Fibroblast of mammary gland (primary cell): ENCODE measurements at regions not wholly inside any gene's neighbourhood (a gene's known extent, or its start where the extent isn't known, plus 50 kb on each side); places are given as distances from the start of the nearest gene placed in this dataset.

Experiments used
- DNase-seq: peaks from one replicate; pipeline ENCODE4 v3.0.0-alpha.2; 2010; ENCODE audit warnings: low read depth
- H3K4me3 ChIP-seq: 2 replicates; pipeline ENCODE4 v1.5.1; 2011; ENCODE audit warnings: low read depth, mild to moderate bottlenecking, low read length, moderate library complexity; ENCODE audit not compliant: control insufficient read depth
- CTCF ChIP-seq: conservative IDR thresholded peaks from 2 replicates; pipeline ENCODE4 v1.5.1; 2011; ENCODE audit warnings: low read depth, low read length, inconsistent platforms; ENCODE audit not compliant: control insufficient read depth, insufficient read depth

GRCh38 chr13:73496711-73497110 lies 437.9 kb downstream of the KLF5 start:
- no peak overlapping the region for H3K4me3 ChIP-seq
- DNase-seq = no peak
- TF ChIP-seq CTCF = no peak

- H3K4me3 ChIP-seq = no peak overlapping the region
- no peak for DNase-seq
- TF ChIP-seq CTCF = no peak
These were observed 434.0 kb downstream of the KLF5 start for GRCh38 chr13:73492811-73493210.

GRCh38 chr13:73482556-73482955 lies 423.8 kb downstream of the KLF5 start:
- H3K4me3 ChIP-seq = no peak overlapping the region
- DNase-seq = no peak
- no peak for TF ChIP-seq CTCF

- no peak for TF ChIP-seq CTCF
- no peak for DNase-seq
- H3K4me3 ChIP-seq = no peak overlapping the region
These were observed 423.2 kb downstream of the KLF5 start for GRCh38 chr13:73481886-73482445.

GRCh38 chr13:73480779-73481559 lies 422.2 kb downstream of the KLF5 start:
- no peak for DNase-seq
- TF ChIP-seq CTCF = no peak
- H3K4me3 ChIP-seq = no peak overlapping the region

GRCh38 chr13:73479856-73480255 lies 421.1 kb downstream of the KLF5 start:
- no peak for DNase-seq
- no peak overlapping the region for H3K4me3 ChIP-seq
- TF ChIP-seq CTCF = no peak
